ENCODE measurements at regions not wholly inside any gene's neighbourhood (a gene's known extent, or its start where the extent isn't known, plus 50 kb on each side); places are given as distances from the start of the nearest gene placed in this dataset.

- no peak for DNase-seq (ENCODE audit: low spot score)
- in situ Hi-C loops (cut with MboI; ENCODE audit: low pct_unique_long_range_greater_than_20kb, low sequenced_read_pairs, unreplicated experiment): no loop called here
Observed at GRCh38 chr12:94789510-94790225, 139.3 kb upstream of the TMCC3 start.

GRCh38 chr12:94788298-94788697 is 137.9 kb upstream of the TMCC3 start:
- no peak for TF ChIP-seq CTCF (IDR thresholded peaks at IDR 0.05; ENCODE audit: extremely low read depth, insufficient read depth, missing control alignments)
- in situ Hi-C loops (cut with MboI; ENCODE audit: low pct_unique_long_range_greater_than_20kb, low sequenced_read_pairs, unreplicated experiment): no loop called here
- no peak for DNase-seq (ENCODE audit: low spot score)

More at GRCh38 chr12:94789510-94790225, 139.3 kb upstream of the TMCC3 start:
- TF ChIP-seq CTCF (IDR thresholded peaks at IDR 0.05; ENCODE audit: extremely low read depth, insufficient read depth, missing control alignments): no peak

- no peak for DNase-seq (ENCODE audit: low spot score)
- in situ Hi-C loops (cut with MboI; ENCODE audit: low pct_unique_long_range_greater_than_20kb, low sequenced_read_pairs, unreplicated experiment): no loop called here
- TF ChIP-seq CTCF (IDR thresholded peaks at IDR 0.05; ENCODE audit: extremely low read depth, insufficient read depth, missing control alignments): no peak
Observed at GRCh38 chr12:94786906-94787305, 136.5 kb upstream of the TMCC3 start.

GRCh38 chr12:94783862-94784261 is 133.5 kb upstream of the TMCC3 start:
- in situ Hi-C loops (cut with MboI; ENCODE audit: low pct_unique_long_range_greater_than_20kb, low sequenced_read_pairs, unreplicated experiment): no loop called here
- no peak for DNase-seq (ENCODE audit: low spot score)
- TF ChIP-seq CTCF (IDR thresholded peaks at IDR 0.05; ENCODE audit: extremely low read depth, insufficient read depth, missing control alignments): no peak

GRCh38 chr12:94783343-94783742 is 133.0 kb upstream of the TMCC3 start:
- no peak for DNase-seq (ENCODE audit: low spot score)
- no peak for TF ChIP-seq CTCF (IDR thresholded peaks at IDR 0.05; ENCODE audit: extremely low read depth, insufficient read depth, missing control alignments)
- in situ Hi-C loops (cut with MboI; ENCODE audit: low pct_unique_long_range_greater_than_20kb, low sequenced_read_pairs, unreplicated experiment): no loop called here

- TF ChIP-seq CTCF (IDR thresholded peaks at IDR 0.05; ENCODE audit: extremely low read depth, insufficient read depth, missing control alignments): no peak
- in situ Hi-C loops (cut with MboI; ENCODE audit: low pct_unique_long_range_greater_than_20kb, low sequenced_read_pairs, unreplicated experiment): no loop called here
- DNase-seq (ENCODE audit: low spot score): no peak
Observed at GRCh38 chr12:94781835-94782234, 131.5 kb upstream of the TMCC3 start.

Data from GM13977 (cell line).